Thoracic aorta (tissue), 2 donors: ENCODE measurements at regions not wholly inside any gene's neighbourhood (a gene's known extent, or its start where the extent isn't known, plus 50 kb on each side); places are given as distances from the start of the nearest gene placed in this dataset.

Experiments used
- ATAC-seq: fragments of 150-250 bp; one replicate; pipeline ENCODE4 v1.8.0; 2017; ENCODE audit warnings: low read depth; ENCODE audit not compliant: insufficient number of reproducible peaks, low FRiP score
- DNase-seq: peaks from one replicate; pipeline ENCODE4 v3.0.0-alpha.2; 2020; ENCODE audit warnings: low spot score
- H3K27ac ChIP-seq, 2 donors: fragments of 200-600 bp; sonication (generic); 1 replicate in 1 of 2; 2 replicates in 1 of 2; pipeline ENCODE4 v1.5.1; 2016; ENCODE audit warnings: mild to moderate bottlenecking in 2 of 2, moderate library complexity in 2 of 2
- H3K27me3 ChIP-seq: fragments of 200-600 bp; sonication (generic); replicated peaks from 2 replicates; pipeline ENCODE4 v1.6.0; 2016; ENCODE audit warnings: mild to moderate bottlenecking; ENCODE audit not compliant: insufficient read depth
- H3K36me3 ChIP-seq: fragments of 200-600 bp; sonication (generic); one replicate; pipeline ENCODE4 v1.5.1; 2016
- H3K4me1 ChIP-seq, 2 donors: fragments of 200-600 bp; sonication (generic); 1 replicate in 1 of 2; 2 replicates in 1 of 2; pipeline versions ENCODE4 v1.5.1 to v1.6.0; 2016; ENCODE audit warnings: low read depth in 2 of 2, mild to moderate bottlenecking in 1 of 2; ENCODE audit not compliant: control insufficient read depth in 1 of 2
- H3K4me3 ChIP-seq: fragments of 200-600 bp; sonication (generic); 2 replicates; pipeline ENCODE4 v1.5.1; 2016; ENCODE audit warnings: mild to moderate bottlenecking
- H3K9me3 ChIP-seq: fragments of 200-600 bp; sonication (generic); 2 replicates; pipeline ENCODE4 v1.5.1; 2016
- TF ChIP-seq, protein P1 (sequence below): fragments of 200-600 bp; sonication (generic); IDR thresholded peaks from one replicate; pipeline ENCODE4 v1.5.1; 2019; ENCODE audit warnings: antibody characterized with exemption

DNA sequence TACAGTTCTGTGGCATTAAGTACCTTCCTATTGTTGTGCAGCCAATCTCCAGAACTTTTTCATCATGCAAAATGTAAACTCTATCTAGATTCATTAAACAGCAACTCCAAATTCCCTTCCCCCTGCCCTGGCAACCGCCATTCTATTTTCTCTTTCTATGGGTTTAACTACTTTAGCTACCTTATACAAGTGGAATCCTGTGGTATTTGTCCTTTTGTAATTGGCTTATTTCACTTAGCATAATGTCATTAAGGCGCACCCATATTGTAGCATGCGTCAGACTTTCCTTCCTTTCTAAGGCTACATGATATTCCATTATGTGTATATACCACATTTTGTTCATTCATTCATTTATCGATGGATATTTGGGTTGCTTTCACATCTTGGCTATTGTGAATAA lies 142.4 kb downstream of the CAAP1 start:
- H3K4me1 ChIP-seq = no peaks in the 10 kb centered on the region
- DNase-seq = no peak
- no peaks in the 10 kb centered on the region for H3K9me3 ChIP-seq
- no peak overlapping the region for H3K27ac ChIP-seq
- no peak overlapping the region for H3K4me3 ChIP-seq
- no peaks in the 10 kb centered on the region for H3K36me3 ChIP-seq
- no peak for ATAC-seq
- TF ChIP-seq, protein P1, sequence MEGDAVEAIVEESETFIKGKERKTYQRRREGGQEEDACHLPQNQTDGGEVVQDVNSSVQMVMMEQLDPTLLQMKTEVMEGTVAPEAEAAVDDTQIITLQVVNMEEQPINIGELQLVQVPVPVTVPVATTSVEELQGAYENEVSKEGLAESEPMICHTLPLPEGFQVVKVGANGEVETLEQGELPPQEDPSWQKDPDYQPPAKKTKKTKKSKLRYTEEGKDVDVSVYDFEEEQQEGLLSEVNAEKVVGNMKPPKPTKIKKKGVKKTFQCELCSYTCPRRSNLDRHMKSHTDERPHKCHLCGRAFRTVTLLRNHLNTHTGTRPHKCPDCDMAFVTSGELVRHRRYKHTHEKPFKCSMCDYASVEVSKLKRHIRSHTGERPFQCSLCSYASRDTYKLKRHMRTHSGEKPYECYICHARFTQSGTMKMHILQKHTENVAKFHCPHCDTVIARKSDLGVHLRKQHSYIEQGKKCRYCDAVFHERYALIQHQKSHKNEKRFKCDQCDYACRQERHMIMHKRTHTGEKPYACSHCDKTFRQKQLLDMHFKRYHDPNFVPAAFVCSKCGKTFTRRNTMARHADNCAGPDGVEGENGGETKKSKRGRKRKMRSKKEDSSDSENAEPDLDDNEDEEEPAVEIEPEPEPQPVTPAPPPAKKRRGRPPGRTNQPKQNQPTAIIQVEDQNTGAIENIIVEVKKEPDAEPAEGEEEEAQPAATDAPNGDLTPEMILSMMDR = no peak
- H3K27me3 ChIP-seq = no peaks in the 10 kb centered on the region

DNA sequence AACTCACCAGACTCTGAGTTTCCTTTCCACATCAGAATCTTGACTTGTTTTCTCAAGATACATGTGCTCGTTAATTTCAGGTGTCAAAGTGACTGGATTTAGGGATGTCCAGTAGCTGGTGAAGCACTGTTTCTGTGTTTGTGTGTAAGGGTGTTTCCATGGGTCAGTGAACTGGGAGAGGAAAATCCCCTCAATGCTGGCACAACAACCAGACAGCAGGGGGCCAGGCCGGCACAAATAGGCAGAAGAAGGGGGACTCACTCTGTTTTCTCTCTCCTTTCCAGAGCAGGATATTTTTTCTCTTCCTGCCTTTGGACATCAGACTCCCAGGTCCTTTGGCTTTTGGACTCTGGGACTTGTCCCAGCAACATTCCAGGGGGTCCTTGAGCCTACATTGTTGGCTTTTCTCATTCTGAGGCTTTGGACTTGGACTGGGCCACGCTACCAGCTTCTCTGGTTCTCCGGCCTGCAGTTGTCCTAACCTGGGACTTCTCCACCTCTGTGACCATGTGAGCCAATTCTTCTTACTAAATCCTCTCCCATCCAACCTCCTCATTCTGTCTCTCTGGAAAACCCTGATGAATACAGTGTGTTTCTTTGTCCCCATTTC lies 144.0 kb downstream of the CAAP1 start:
- no peak for ATAC-seq
- Histone ChIP-seq H3K27me3 (no peaks in the 10 kb centered on the region), H3K4me1 (no peaks in the 10 kb centered on the region), H3K27ac (no peak overlapping the region), H3K9me3 (no peaks in the 10 kb centered on the region), H3K36me3 (no peaks in the 10 kb centered on the region), H3K4me3 (no peak overlapping the region)
- TF ChIP-seq, protein P1 = no peak
- DNase-seq = no peak

DNA sequence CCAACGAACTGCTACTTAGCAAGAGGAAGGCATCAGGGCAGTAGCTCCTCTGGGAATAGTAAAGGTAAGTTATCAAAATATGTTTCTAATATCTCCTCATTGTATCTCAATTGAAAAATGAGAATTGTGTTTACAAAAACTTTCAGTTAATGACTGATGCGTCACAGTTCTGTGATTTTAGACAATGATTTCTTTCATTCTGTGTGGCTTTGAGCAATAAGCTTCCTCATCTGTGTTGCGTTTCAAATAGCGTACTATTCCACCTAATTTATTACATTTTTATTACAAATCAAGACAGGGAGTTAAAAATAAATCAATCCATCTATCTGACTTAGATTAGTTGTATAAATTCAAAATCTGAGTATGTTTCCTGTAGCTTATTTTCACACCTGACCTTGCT lies 145.0 kb downstream of the CAAP1 start:
- Histone ChIP-seq H3K4me1 (no peaks in the 10 kb centered on the region), H3K36me3 (no peaks in the 10 kb centered on the region), H3K9me3 (no peaks in the 10 kb centered on the region), H3K4me3 (no peak overlapping the region), H3K27me3 (no peaks in the 10 kb centered on the region), H3K27ac (no peak overlapping the region)
- ATAC-seq (no peak), DNase-seq (no peak)
- TF ChIP-seq, protein P1 = no peak

DNA sequence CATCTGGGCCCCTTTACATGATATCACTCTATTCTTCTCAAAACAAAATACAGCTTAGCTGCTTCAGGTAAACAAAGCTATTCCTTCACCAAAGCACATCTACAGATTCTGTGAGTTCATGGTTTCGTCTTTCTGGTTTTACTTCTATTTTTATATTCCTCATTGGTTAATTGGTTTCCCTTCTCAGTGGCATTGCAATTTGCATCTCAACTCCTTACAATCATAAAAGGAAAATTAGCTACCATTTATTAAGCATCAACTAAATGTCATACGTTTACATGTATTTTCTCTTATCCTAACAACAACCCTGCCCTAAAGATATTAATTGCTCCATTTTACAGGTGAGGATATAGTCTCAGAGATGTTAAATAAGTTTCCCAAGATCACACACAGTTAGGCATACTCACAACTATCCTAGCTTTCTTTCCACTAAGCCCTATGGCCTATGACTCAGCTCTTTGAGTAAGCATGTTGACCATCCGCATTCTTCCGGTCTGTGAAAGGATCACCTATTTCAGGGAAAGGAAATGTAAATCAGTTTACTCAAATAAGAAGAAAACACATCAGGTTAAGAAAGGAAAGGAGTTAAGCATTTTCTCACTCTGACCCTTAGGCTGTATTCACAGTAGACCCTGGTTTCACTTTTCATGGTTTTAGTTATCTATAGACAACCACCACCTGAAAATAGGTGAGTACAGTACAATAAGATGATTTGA lies 146.1 kb downstream of the CAAP1 start:
- H3K27me3 ChIP-seq = no peaks in the 10 kb centered on the region
- H3K27ac ChIP-seq = no peak overlapping the region
- H3K4me3 ChIP-seq = no peak overlapping the region
- no peak for DNase-seq
- no peaks in the 10 kb centered on the region for H3K36me3 ChIP-seq
- no peak for ATAC-seq
- H3K9me3 ChIP-seq = no peaks in the 10 kb centered on the region
- TF ChIP-seq, protein P1 = no peak
- no peaks in the 10 kb centered on the region for H3K4me1 ChIP-seq

DNA sequence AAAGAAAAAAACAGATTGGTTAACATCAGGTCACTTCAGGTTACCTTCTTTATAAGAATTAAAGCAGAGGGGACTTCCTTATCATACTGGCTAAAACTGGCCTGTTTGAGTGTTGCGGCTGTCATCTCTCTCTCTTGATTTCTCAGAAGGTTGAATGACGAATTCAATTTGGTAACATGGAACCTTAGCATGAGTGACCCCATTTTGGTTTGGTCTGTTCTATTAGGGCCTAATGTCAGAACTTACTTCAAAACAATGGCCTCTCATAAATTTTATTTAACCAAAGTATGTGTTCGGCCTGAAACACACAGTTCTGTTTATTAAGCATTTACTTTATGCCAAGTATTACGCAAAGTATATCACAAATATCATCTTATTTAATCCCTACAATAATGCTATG lies 147.5 kb downstream of the CAAP1 start:
- ATAC-seq = no peak
- H3K27me3 ChIP-seq = no peaks in the 10 kb centered on the region
- no peaks in the 10 kb centered on the region for H3K36me3 ChIP-seq
- no peak for DNase-seq
- H3K4me3 ChIP-seq = no peak overlapping the region
- H3K27ac ChIP-seq = no peak overlapping the region
- no peaks in the 10 kb centered on the region for H3K4me1 ChIP-seq
- H3K9me3 ChIP-seq = no peaks in the 10 kb centered on the region
- TF ChIP-seq, protein P1 = no peak
